ENCODE measurements at regions not wholly inside any gene's neighbourhood (a gene's known extent, or its start where the extent isn't known, plus 50 kb on each side); places are given as distances from the start of the nearest gene placed in this dataset.
"Not testable (repeated sequence)": the region's sequence is repeated elsewhere in the genome, so short reads cannot be mapped to it uniquely, and the experiment has no call there.

- TF ChIP-seq SIN3A (IDR thresholded peaks at IDR 0.05; ENCODE audit: low read depth) (no peak), YY1 (IDR thresholded peaks at IDR 0.05; ENCODE audit: extremely low read depth, insufficient replicate concordance, low read depth, low read length) (no peak)
- BruUV-seq (replicated peaks): no TSS peak
- ChIA-PET RAD21 (ENCODE audit: low non-redundant PET in 1 of 2, low total read pairs in 2 of 2, uncharacterized antibody in 2 of 2, unreplicated experiment in 2 of 2) (no interaction called here), POLR2A (no interaction called here), CTCF (no interaction called here)
- H3K4me3 ChIP-seq (replicated peaks in 1 of 2; ENCODE audit: low read depth in 1 of 2, low read length in 2 of 2): no peak overlapping the region
- H3K4me2 ChIP-seq (ENCODE audit: low read length): no peak overlapping the region
- no peaks in the 10 kb centered on the region for H3K9me2 ChIP-seq (ENCODE audit: insufficient read depth)
- no peak overlapping the region for H2AFZ ChIP-seq (ENCODE audit: low read depth, low read length, poor library complexity, severe bottlenecking)
- H4K20me1 ChIP-seq (ENCODE audit: insufficient read depth): no peaks in the 10 kb centered on the region
- no peaks in the 10 kb centered on the region for H3K36me3 ChIP-seq (ENCODE audit: control insufficient read depth in 1 of 2, insufficient read depth in 2 of 2, low read length in 2 of 2)
- H3K4me1 ChIP-seq (ENCODE audit: control insufficient read depth in 1 of 2, insufficient read depth in 2 of 2, low read length in 2 of 2): no peaks in the 10 kb centered on the region
- no peak for ATAC-seq
- no peak overlapping the region for H3K27ac ChIP-seq (ENCODE audit: low read depth, low read length)
- DNase-seq (ENCODE audit: low read depth, low spot score): no peak
- H3K9ac ChIP-seq (ENCODE audit: low read length): no peak overlapping the region
- intact Hi-C loops (cut with micrococcal nuclease): no loop called here
- no peaks in the 10 kb centered on the region for H3K9me3 ChIP-seq (ENCODE audit: control insufficient read depth in 1 of 2, insufficient read depth in 1 of 2, low read depth in 1 of 2, low read length in 2 of 2)
- no peaks in the 10 kb centered on the region for H3K79me2 ChIP-seq (ENCODE audit: insufficient read depth, low read length)
- no peaks in the 10 kb centered on the region for H3K27me3 ChIP-seq (ENCODE audit: insufficient read depth, low read length)
Observed at GRCh38 chr9:30280229-30280900, 2104.1 kb upstream of the ACO1 start.

- intact Hi-C loops (cut with micrococcal nuclease): no loop called here
- no peak overlapping the region for H3K9ac ChIP-seq (ENCODE audit: low read length)
- no peaks in the 10 kb centered on the region for H3K4me1 ChIP-seq (ENCODE audit: control insufficient read depth in 1 of 2, insufficient read depth in 2 of 2, low read length in 2 of 2)
- BruUV-seq (replicated peaks): no TSS peak
- H3K27me3 ChIP-seq (ENCODE audit: insufficient read depth, low read length): no peaks in the 10 kb centered on the region
- ATAC-seq (no peak), DNase-seq (ENCODE audit: low read depth, low spot score) (no peak)
- TF ChIP-seq FOSL1 (IDR thresholded peaks at IDR 0.05; ENCODE audit: low read depth): no peak
- TF ChIP-seq TCF7L2 (IDR thresholded peaks at IDR 0.05; ENCODE audit: borderline replicate concordance, extremely low read depth, insufficient read depth, insufficient read length): no peak
- no peak for TF ChIP-seq REST (IDR thresholded peaks at IDR 0.05; ENCODE audit: low read depth)
- no peak for TF ChIP-seq RAD21 (IDR thresholded peaks at IDR 0.05; ENCODE audit: low read depth)
- TF ChIP-seq YY1 (IDR thresholded peaks at IDR 0.05; ENCODE audit: extremely low read depth, insufficient replicate concordance, low read depth, low read length): no peak
- H3K4me2 ChIP-seq (ENCODE audit: low read length): no peak overlapping the region
- H4K20me1 ChIP-seq (ENCODE audit: insufficient read depth): no peaks in the 10 kb centered on the region
- no peak overlapping the region for H2AFZ ChIP-seq (ENCODE audit: low read depth, low read length, poor library complexity, severe bottlenecking)
- H3K4me3 ChIP-seq (replicated peaks in 1 of 2; ENCODE audit: low read depth in 1 of 2, low read length in 2 of 2): no peak overlapping the region
- H3K9me2 ChIP-seq (ENCODE audit: insufficient read depth): no peaks in the 10 kb centered on the region
- H3K9me3 ChIP-seq (ENCODE audit: control insufficient read depth in 1 of 2, insufficient read depth in 1 of 2, low read depth in 1 of 2, low read length in 2 of 2): no peaks in the 10 kb centered on the region
- no peaks in the 10 kb centered on the region for H3K79me2 ChIP-seq (ENCODE audit: insufficient read depth, low read length)
- no peaks in the 10 kb centered on the region for H3K36me3 ChIP-seq (ENCODE audit: control insufficient read depth in 1 of 2, insufficient read depth in 2 of 2, low read length in 2 of 2)
- H3K27ac ChIP-seq (ENCODE audit: low read depth, low read length): no peak overlapping the region
- CTCF ChIA-PET: no interaction called here
- RAD21 ChIA-PET (ENCODE audit: low non-redundant PET in 1 of 2, low total read pairs in 2 of 2, uncharacterized antibody in 2 of 2, unreplicated experiment in 2 of 2): no interaction called here
- POLR2A ChIA-PET: no interaction called here
Observed at GRCh38 chr9:30289435-30289834, 2095.0 kb upstream of the ACO1 start.

- H4K20me1 ChIP-seq (ENCODE audit: insufficient read depth); H3K4me2 ChIP-seq (ENCODE audit: low read length); H3K9me2 ChIP-seq (ENCODE audit: insufficient read depth); H2AFZ ChIP-seq (ENCODE audit: low read depth, low read length, poor library complexity, severe bottlenecking); H3K4me3 ChIP-seq (replicated peaks in 1 of 2; ENCODE audit: low read depth in 1 of 2, low read length in 2 of 2); CTCF ChIA-PET; H3K27ac ChIP-seq (ENCODE audit: low read depth, low read length); H3K9me3 ChIP-seq (ENCODE audit: control insufficient read depth in 1 of 2, insufficient read depth in 1 of 2, low read depth in 1 of 2, low read length in 2 of 2); intact Hi-C loops (cut with micrococcal nuclease); H3K9ac ChIP-seq (ENCODE audit: low read length); DNase-seq (ENCODE audit: low read depth, low spot score); H3K27me3 ChIP-seq (ENCODE audit: insufficient read depth, low read length); POLR2A ChIA-PET; ATAC-seq; BruUV-seq (replicated peaks); H3K79me2 ChIP-seq (ENCODE audit: insufficient read depth, low read length); H3K36me3 ChIP-seq (ENCODE audit: control insufficient read depth in 1 of 2, insufficient read depth in 2 of 2, low read length in 2 of 2); RAD21 ChIA-PET (ENCODE audit: low non-redundant PET in 1 of 2, low total read pairs in 2 of 2, uncharacterized antibody in 2 of 2, unreplicated experiment in 2 of 2); H3K4me1 ChIP-seq (ENCODE audit: control insufficient read depth in 1 of 2, insufficient read depth in 2 of 2, low read length in 2 of 2): not testable (repeated sequence)
Observed at GRCh38 chr9:30292026-30292425, 2092.4 kb upstream of the ACO1 start.
